LNCAP (cell line): ENCODE measurements at regions not wholly inside any gene's neighbourhood (a gene's known extent, or its start where the extent isn't known, plus 50 kb on each side); places are given as distances from the start of the nearest gene placed in this dataset.

ENCODE experiments used
- TF ChIP-seq, protein P1 (sequence below): fragments of 450-650 bp; IDR thresholded peaks from 2 replicates; pipeline ENCODE4 v1.5.1; 2017; ENCODE audit warnings: mild to moderate bottlenecking

DNA sequence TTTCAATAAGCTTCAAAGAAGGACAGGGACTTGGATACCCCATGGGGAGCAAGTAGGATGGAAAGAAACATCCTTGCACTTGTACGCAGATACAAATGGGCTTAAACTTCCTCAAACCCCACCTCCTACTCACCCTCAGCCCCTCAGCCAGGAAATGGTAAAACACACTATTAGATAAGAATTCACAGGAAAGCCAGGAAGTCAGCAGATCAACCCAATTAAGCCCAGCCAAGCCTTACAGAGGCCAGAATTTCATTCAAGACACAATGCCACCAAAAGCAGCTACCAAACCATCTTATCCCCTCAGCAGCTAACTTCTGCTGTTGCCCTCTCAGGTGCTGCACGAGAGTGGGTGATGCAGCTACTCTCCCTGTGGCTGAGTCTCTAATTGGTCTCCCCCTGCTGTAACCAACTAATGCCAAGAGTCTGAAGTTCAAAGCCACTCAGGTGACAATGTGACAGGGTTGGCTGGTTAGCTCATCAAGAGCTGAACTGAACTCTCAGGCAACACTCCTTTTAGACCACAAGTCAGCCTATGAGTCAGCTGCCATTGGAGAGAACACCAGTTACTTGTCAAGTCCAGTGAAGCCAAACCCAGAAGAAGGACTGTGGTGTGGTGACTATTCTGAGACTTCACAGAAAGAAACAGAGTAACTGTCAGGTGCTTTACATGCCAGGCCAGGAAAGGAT lies 201.9 kb downstream of the ZNF608 start:
- TF ChIP-seq, protein P1, sequence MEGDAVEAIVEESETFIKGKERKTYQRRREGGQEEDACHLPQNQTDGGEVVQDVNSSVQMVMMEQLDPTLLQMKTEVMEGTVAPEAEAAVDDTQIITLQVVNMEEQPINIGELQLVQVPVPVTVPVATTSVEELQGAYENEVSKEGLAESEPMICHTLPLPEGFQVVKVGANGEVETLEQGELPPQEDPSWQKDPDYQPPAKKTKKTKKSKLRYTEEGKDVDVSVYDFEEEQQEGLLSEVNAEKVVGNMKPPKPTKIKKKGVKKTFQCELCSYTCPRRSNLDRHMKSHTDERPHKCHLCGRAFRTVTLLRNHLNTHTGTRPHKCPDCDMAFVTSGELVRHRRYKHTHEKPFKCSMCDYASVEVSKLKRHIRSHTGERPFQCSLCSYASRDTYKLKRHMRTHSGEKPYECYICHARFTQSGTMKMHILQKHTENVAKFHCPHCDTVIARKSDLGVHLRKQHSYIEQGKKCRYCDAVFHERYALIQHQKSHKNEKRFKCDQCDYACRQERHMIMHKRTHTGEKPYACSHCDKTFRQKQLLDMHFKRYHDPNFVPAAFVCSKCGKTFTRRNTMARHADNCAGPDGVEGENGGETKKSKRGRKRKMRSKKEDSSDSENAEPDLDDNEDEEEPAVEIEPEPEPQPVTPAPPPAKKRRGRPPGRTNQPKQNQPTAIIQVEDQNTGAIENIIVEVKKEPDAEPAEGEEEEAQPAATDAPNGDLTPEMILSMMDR = no peak

GRCh38 chr5:124538931-124539330 lies 207.5 kb downstream of the ZNF608 start:
- TF ChIP-seq, protein P1 = no peak

- TF ChIP-seq, protein P1 = no peak
These were observed 208.2 kb downstream of the ZNF608 start for GRCh38 chr5:124538191-124538590.

GRCh38 chr5:124537522-124537921 lies 208.9 kb downstream of the ZNF608 start:
- TF ChIP-seq, protein P1 = no peak

DNA sequence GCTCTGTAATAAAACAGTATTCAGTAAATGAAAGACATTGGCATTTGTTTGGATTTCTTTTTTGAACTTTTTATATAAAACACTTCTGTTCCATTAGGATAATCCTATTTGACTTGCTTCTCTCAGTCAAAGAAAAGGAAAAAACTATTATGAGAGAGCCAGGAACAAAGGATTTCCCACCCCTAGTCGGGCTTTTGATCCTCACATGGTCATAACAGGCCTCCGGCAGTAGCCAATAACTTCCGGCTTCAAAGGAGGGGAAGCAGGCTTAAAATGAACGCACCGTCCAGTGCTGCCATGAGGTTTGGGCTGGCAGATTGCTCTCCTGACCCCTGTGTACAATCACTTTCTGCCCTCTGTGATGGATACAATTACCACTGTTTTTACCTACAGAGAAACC lies 209.3 kb downstream of the ZNF608 start:
- TF ChIP-seq, protein P1 = no peak

GRCh38 chr5:124536333-124536732 lies 210.1 kb downstream of the ZNF608 start:
- TF ChIP-seq, protein P1 = no peak

GRCh38 chr5:124530916-124531315 lies 215.5 kb downstream of the ZNF608 start:
- TF ChIP-seq, protein P1 = no peak

DNA sequence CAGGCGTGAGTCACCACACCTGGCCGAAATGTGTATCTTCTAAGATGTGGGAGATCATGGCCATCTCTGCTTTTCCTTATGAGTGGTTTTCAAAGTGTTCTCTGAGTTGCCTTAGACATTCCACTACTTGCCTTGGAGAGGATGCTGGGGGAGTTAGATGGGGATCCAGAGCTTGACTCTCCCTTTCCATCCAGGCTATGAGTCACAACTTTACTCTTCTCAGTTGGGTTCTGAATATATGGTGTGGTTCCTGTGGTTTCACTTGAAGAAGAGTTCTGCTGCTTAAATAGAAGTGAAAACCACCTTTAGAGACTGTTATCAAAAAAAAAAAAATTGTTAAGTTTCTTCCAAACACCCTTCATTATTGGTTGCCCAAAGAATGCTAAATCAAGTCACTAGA lies 217.6 kb downstream of the ZNF608 start:
- TF ChIP-seq, protein P1 = no peak
